ENCODE measurements at regions not wholly inside any gene's neighbourhood (a gene's known extent, or its start where the extent isn't known, plus 50 kb on each side); places are given as distances from the start of the nearest gene placed in this dataset.

GRCh38 chr6:131363947-131364834 is 208.8 kb upstream of the ARG1 start:
- no peak overlapping the region for H3K4me3 ChIP-seq
- DNase-seq, result no peak
- no peaks in the 10 kb centered on the region for H3K27me3 ChIP-seq
- no peak overlapping the region for H3K27ac ChIP-seq
- peaks cover 0 to 22% (median 1%) of the 10 kb centered on the region in 4 donors for H3K4me1 ChIP-seq
- no peak for TF ChIP-seq POLR2A (IDR thresholded peaks at IDR 0.05)
- TF ChIP-seq CTCF (IDR thresholded peaks at IDR 0.05), result no peak
- no peaks in the 10 kb centered on the region for H3K9me3 ChIP-seq
- H3K36me3 ChIP-seq, result no peaks in the 10 kb centered on the region

GRCh38 chr6:131366223-131366622 is 206.8 kb upstream of the ARG1 start:
- Histone ChIP-seq H3K4me1 (peaks cover 0 to 22% (median 1%) of the 10 kb centered on the region in 4 donors), H3K27me3 (no peaks in the 10 kb centered on the region), H3K27ac (peak overlapping the region in 1 of 4 donors; percentile 48), H3K9me3 (no peaks in the 10 kb centered on the region), H3K4me3 (no peak overlapping the region), H3K36me3 (no peaks in the 10 kb centered on the region)
- TF ChIP-seq CTCF (IDR thresholded peaks at IDR 0.05) (no peak), POLR2A (IDR thresholded peaks at IDR 0.05) (no peak)
- DNase-seq, result no peak

GRCh38 chr6:131367206-131367873 is 205.7 kb upstream of the ARG1 start:
- Histone ChIP-seq H3K36me3 (no peaks in the 10 kb centered on the region), H3K4me1 (peaks cover 0 to 22% (median 1%) of the 10 kb centered on the region in 4 donors), H3K27me3 (no peaks in the 10 kb centered on the region), H3K27ac (peak overlapping the region in 1 of 4 donors; percentile 29), H3K4me3 (no peak overlapping the region), H3K9me3 (no peaks in the 10 kb centered on the region)
- TF ChIP-seq CTCF (IDR thresholded peaks at IDR 0.05) (no peak), POLR2A (IDR thresholded peaks at IDR 0.05) (no peak)
- DNase-seq, result peak in 2 of 3 donors; percentile 71 to 80

- Histone ChIP-seq H3K36me3 (no peaks in the 10 kb centered on the region), H3K9me3 (no peaks in the 10 kb centered on the region), H3K4me3 (no peak overlapping the region), H3K27ac (peak overlapping the region in 1 of 4 donors; percentile 29), H3K27me3 (no peaks in the 10 kb centered on the region), H3K4me1 (peaks cover 0 to 22% (median 1%) of the 10 kb centered on the region in 4 donors)
- TF ChIP-seq POLR2A (IDR thresholded peaks at IDR 0.05), result no peak
- TF ChIP-seq CTCF (IDR thresholded peaks at IDR 0.05), result no peak
- DNase-seq, result peak in 1 of 3 donors; percentile 54
Measured at GRCh38 chr6:131368198-131368911, 204.7 kb upstream of the ARG1 start.

GRCh38 chr6:131372535-131372934 is 200.5 kb upstream of the ARG1 start:
- H3K27me3 ChIP-seq, result no peaks in the 10 kb centered on the region
- no peak for DNase-seq
- H3K27ac ChIP-seq, result no peak overlapping the region
- no peak for TF ChIP-seq CTCF (IDR thresholded peaks at IDR 0.05)
- no peak for TF ChIP-seq POLR2A (IDR thresholded peaks at IDR 0.05)
- H3K4me1 ChIP-seq, result peaks cover 0 to 13% (median 1%) of the 10 kb centered on the region in 4 donors
- no peaks in the 10 kb centered on the region for H3K9me3 ChIP-seq
- H3K4me3 ChIP-seq, result no peak overlapping the region
- H3K36me3 ChIP-seq, result no peaks in the 10 kb centered on the region
